PC-9 (cell line): ENCODE measurements at regions not wholly inside any gene's neighbourhood (a gene's known extent, or its start where the extent isn't known, plus 50 kb on each side); places are given as distances from the start of the nearest gene placed in this dataset.

Experiments used
- EZH2 ChIP-seq: fragments of 200-600 bp; sonication (generic); IDR thresholded peaks from 2 replicates; pipeline ENCODE4 v1.8.0; 2017; ENCODE audit warnings: antibody characterized with exemption, low read depth
- TF ChIP-seq, protein P1 (sequence below): fragments of 200-600 bp; sonication (generic); conservative IDR thresholded peaks from 2 replicates; pipeline ENCODE4 v1.6.1; 2017; ENCODE audit warnings: mixed run types, antibody characterized with exemption, mild to moderate bottlenecking, moderate library complexity

DNA sequence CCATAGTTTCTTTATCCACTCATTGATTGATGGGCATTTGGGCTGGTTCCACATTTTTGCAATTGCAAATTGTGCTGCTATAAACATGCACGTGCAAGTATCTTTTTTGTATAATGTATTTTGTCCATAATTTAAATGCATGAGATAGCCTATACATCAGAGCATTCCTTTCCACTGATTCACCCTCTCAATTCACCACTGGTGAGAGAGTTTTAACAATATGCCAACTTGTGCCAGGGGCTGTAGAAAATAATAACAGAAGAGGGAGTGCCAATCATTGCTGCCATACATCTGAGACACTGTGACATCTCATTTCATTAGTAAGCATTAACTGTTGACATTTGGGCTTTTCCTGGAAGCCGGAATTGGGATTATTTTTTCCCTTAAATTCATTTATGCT is 125.1 kb downstream of the RAP2A start:
- TF ChIP-seq, protein P1, sequence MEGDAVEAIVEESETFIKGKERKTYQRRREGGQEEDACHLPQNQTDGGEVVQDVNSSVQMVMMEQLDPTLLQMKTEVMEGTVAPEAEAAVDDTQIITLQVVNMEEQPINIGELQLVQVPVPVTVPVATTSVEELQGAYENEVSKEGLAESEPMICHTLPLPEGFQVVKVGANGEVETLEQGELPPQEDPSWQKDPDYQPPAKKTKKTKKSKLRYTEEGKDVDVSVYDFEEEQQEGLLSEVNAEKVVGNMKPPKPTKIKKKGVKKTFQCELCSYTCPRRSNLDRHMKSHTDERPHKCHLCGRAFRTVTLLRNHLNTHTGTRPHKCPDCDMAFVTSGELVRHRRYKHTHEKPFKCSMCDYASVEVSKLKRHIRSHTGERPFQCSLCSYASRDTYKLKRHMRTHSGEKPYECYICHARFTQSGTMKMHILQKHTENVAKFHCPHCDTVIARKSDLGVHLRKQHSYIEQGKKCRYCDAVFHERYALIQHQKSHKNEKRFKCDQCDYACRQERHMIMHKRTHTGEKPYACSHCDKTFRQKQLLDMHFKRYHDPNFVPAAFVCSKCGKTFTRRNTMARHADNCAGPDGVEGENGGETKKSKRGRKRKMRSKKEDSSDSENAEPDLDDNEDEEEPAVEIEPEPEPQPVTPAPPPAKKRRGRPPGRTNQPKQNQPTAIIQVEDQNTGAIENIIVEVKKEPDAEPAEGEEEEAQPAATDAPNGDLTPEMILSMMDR, result no peak
- TF ChIP-seq EZH2, result no peak
